Activated CD4-positive, alpha-beta T cell treated with anti-CD3 and anti-CD28 coated beads, Interleukin-2, amount 10 ng/mL, durations not matched to agents 24 days and 14 days (primary cell): ENCODE measurements at regions not wholly inside any gene's neighbourhood (a gene's known extent, or its start where the extent isn't known, plus 50 kb on each side); places are given as distances from the start of the nearest gene placed in this dataset.
"Not testable (repeated sequence)": the region's sequence is repeated elsewhere in the genome, so short reads cannot be mapped to it uniquely, and the experiment has no call there.

Experiments
- DNase-seq: peaks from one replicate; pipeline ENCODE4 v3.0.0; 2022
- H3K27ac Mint-ChIP-seq: one replicate; pipeline ENCODE4 v1.8.0; 2022; ENCODE audit warnings: mild to moderate bottlenecking, mixed read lengths
- H3K27me3 Mint-ChIP-seq: one replicate; pipeline ENCODE4 v1.8.0; 2022; ENCODE audit warnings: mixed read lengths
- H3K36me3 Mint-ChIP-seq: one replicate; pipeline ENCODE4 v1.8.0; 2022; ENCODE audit warnings: low read depth, mild to moderate bottlenecking, mixed read lengths
- H3K4me1 Mint-ChIP-seq: one replicate; pipeline ENCODE4 v1.8.0; 2021; ENCODE audit warnings: mixed read lengths
- H3K4me3 Mint-ChIP-seq: one replicate; pipeline ENCODE4 v1.8.0; 2022; ENCODE audit warnings: mild to moderate bottlenecking, moderate library complexity, mixed read lengths
- H3K9me3 Mint-ChIP-seq: one replicate; pipeline ENCODE4 v1.8.0; 2021; ENCODE audit warnings: mixed read lengths
- intact Hi-C: fragments of 100-400 bp; cut with micrococcal nuclease; formaldehyde crosslinking; loops from one replicate; pipeline ENCODE4 v1.15.1; 2023

DNA sequence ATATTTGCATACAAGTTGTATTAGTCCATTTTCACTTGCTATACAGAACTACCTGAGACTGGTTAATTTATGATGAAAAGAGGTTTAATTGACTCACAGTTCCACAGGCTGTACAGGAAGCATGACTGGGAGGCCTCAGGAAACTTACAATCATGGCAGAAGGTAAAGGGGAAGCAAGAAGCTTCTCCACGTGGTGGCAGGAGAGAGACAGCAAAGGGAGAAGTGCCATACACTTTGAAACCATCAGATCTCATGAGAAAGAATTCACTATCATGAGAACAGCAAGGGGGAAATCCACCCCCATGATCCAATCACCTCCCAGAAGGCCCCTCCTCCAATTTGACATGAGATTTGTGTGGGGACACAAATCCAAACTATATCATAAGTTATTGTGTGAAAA, 506.7 kb upstream of the DPH6 start:
- H3K27me3 Mint-ChIP-seq, H3K36me3 Mint-ChIP-seq, H3K4me1 Mint-ChIP-seq, intact Hi-C loops, DNase-seq, H3K4me3 Mint-ChIP-seq, H3K27ac Mint-ChIP-seq: not testable (repeated sequence)
- peaks cover 11% of the 10 kb centered on the region for H3K9me3 Mint-ChIP-seq

GRCh38 chr15:36053746-36054145, 507.8 kb upstream of the DPH6 start:
- no peaks in the 10 kb centered on the region for H3K36me3 Mint-ChIP-seq
- no peaks in the 10 kb centered on the region for H3K27me3 Mint-ChIP-seq
- H3K27ac Mint-ChIP-seq: no peak overlapping the region
- peaks cover 11% of the 10 kb centered on the region for H3K9me3 Mint-ChIP-seq
- no peak for DNase-seq
- no peaks in the 10 kb centered on the region for H3K4me1 Mint-ChIP-seq
- no peak overlapping the region for H3K4me3 Mint-ChIP-seq
- intact Hi-C loops: no loop called here

DNA sequence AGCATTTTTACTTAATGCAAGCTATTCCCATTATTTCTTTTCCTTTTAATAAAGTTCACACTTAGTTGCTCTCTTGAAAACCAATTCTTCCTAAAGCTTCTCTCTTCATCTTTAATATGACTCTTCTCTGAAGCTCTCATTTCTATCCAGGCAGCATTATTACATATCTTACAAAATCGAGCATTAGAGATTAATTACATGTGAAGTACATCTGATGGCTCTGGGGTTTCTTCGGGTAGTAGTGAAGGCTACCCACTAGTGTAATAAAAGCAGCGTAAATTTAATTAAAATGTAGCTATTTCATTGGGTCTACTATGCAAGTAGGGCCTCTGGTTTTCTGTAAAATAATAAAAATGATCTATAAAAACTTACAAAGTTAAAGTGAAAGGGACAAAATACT, 513.6 kb upstream of the DPH6 start:
- H3K4me3 Mint-ChIP-seq: no peak overlapping the region
- no peaks in the 10 kb centered on the region for H3K36me3 Mint-ChIP-seq
- no peaks in the 10 kb centered on the region for H3K4me1 Mint-ChIP-seq
- DNase-seq: no peak
- H3K27ac Mint-ChIP-seq: no peak overlapping the region
- intact Hi-C loops: no loop called here
- H3K27me3 Mint-ChIP-seq: no peaks in the 10 kb centered on the region
- H3K9me3 Mint-ChIP-seq: no peaks in the 10 kb centered on the region

DNA sequence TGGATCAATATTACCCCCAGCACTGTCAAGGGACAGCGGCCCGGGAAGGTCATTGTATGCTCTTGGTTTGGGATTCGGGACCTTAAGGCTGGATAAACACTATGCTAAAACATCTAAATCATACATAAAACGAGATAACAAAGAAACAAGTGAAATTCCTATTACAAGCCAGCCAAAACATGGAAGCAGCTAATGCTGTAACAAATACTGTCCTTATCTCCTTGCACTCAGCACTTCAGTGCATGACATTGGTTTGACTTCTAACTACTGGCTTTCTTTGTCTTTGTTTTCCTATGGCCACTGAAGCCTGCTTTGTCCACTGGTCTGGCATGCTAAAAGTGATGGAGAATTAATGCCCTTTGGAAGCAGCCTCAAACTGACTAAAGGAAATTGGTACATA, 516.4 kb upstream of the DPH6 start:
- H3K4me3 Mint-ChIP-seq: no peak overlapping the region
- intact Hi-C loops: no loop called here

GRCh38 chr15:36066757-36067156, 512.7 kb upstream of the CDIN1 start:
- intact Hi-C loops: no loop called here
- Mint-ChIP-seq H3K27me3 (no peaks in the 10 kb centered on the region), H3K27ac (no peak overlapping the region), H3K9me3 (no peaks in the 10 kb centered on the region), H3K4me3 (no peak overlapping the region), H3K36me3 (no peaks in the 10 kb centered on the region), H3K4me1 (no peaks in the 10 kb centered on the region)
- DNase-seq: no peak

More for the DNA sequence above, 516.4 kb upstream of the DPH6 start:
- no peaks in the 10 kb centered on the region for H3K9me3 Mint-ChIP-seq
- H3K27me3 Mint-ChIP-seq: no peaks in the 10 kb centered on the region
- DNase-seq: no peak
- H3K27ac Mint-ChIP-seq: no peak overlapping the region
- no peaks in the 10 kb centered on the region for H3K4me1 Mint-ChIP-seq
- H3K36me3 Mint-ChIP-seq: no peaks in the 10 kb centered on the region

GRCh38 chr15:36067483-36068274, 511.7 kb upstream of the CDIN1 start:
- no peak for DNase-seq
- H3K36me3 Mint-ChIP-seq: no peaks in the 10 kb centered on the region
- intact Hi-C loops: no loop called here
- H3K27me3 Mint-ChIP-seq: no peaks in the 10 kb centered on the region
- H3K4me3 Mint-ChIP-seq: no peak overlapping the region
- H3K9me3 Mint-ChIP-seq: no peaks in the 10 kb centered on the region
- H3K4me1 Mint-ChIP-seq: no peaks in the 10 kb centered on the region
- H3K27ac Mint-ChIP-seq: no peak overlapping the region

GRCh38 chr15:36075333-36075732, 504.1 kb upstream of the CDIN1 start:
- intact Hi-C loops: no loop called here
- Mint-ChIP-seq H3K27me3 (no peaks in the 10 kb centered on the region), H3K27ac (no peak overlapping the region), H3K9me3 (peaks cover 7% of the 10 kb centered on the region), H3K4me3 (no peak overlapping the region), H3K4me1 (no peaks in the 10 kb centered on the region), H3K36me3 (no peaks in the 10 kb centered on the region)
- no peak for DNase-seq

DNA sequence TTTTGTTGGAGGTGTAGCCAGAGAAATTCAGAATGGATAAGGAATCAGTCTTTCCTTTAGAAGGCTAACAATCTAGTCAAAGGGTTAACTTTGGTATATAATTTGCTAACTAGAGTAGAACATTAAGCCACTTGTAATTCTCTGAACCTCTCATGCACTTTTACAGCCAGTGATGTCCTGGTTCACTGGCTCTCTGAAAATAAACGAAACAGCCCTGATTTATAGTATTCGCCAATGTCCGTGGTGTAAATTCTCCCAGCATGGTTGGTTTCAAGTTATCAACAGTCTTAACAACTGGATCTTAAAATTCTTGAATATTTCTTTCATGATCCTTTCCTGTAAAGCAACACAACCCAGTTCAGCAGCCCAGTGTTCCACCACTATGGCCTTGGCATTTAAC, 500.4 kb upstream of the CDIN1 start:
- Mint-ChIP-seq H3K9me3 (peaks cover 15% of the 10 kb centered on the region), H3K36me3 (no peaks in the 10 kb centered on the region), H3K4me3 (no peak overlapping the region), H3K27ac (no peak overlapping the region), H3K27me3 (no peaks in the 10 kb centered on the region), H3K4me1 (no peaks in the 10 kb centered on the region)
- DNase-seq: no peak
- intact Hi-C loops: no loop called here

DNA sequence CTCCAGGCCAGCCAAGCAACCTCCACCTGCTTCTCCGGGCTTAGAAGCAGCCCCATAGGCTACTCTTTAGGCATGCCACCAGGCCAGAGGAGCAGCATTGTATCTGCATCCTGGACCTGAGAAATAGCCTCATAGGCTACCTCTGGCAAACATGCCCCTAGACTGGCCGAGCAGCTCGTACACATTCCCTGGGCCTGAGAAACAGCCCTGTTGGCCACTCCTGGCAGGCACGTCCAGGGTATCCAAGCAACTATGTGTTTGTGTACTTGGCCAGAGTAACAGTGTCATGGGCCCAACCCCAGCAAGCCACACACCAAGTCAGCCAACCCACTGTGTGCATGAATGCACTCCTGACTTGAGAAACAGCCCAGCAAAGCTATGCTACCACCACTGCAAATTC, 498.7 kb upstream of the CDIN1 start:
- Mint-ChIP-seq H3K27ac (no peak overlapping the region), H3K4me1 (no peaks in the 10 kb centered on the region), H3K9me3 (peaks cover 15% of the 10 kb centered on the region), H3K4me3 (no peak overlapping the region), H3K27me3 (no peaks in the 10 kb centered on the region), H3K36me3 (no peaks in the 10 kb centered on the region)
- DNase-seq: no peak
- intact Hi-C loops: no loop called here

DNA sequence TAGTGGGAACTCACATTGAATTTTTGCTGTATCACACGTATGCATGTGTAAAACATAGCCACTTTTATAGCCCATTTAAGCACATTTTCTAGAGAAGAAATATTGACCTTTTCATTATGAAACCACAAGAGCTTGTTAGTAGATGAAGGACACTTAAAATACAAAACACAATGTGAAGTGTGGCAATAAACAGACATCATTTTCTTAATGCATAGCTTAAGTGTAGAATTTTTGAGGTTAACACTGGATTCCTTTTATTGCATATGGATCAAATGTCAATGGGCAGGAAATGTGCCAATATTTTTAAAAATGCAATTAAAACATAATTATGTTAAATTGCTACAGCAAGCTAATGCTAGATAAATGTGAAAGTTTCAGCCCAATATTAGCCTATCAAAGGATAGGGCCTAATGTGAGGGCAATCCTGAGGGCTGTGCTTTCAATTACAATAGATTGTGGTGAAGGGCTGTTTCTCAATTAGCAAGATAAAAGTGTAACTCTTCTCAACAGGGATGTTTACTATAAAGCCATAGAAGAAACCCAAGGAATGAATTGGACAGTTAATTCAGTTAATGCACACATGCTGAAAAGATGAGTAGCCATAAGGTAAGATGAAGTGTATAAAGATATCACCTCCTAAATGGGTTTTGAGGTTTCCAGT, 489.0 kb upstream of the CDIN1 start:
- intact Hi-C loops: no loop called here
- Mint-ChIP-seq H3K36me3 (no peaks in the 10 kb centered on the region), H3K9me3 (peaks cover 6% of the 10 kb centered on the region), H3K4me3 (no peak overlapping the region), H3K4me1 (no peaks in the 10 kb centered on the region), H3K27ac (no peak overlapping the region), H3K27me3 (no peaks in the 10 kb centered on the region)
- no peak for DNase-seq

DNA sequence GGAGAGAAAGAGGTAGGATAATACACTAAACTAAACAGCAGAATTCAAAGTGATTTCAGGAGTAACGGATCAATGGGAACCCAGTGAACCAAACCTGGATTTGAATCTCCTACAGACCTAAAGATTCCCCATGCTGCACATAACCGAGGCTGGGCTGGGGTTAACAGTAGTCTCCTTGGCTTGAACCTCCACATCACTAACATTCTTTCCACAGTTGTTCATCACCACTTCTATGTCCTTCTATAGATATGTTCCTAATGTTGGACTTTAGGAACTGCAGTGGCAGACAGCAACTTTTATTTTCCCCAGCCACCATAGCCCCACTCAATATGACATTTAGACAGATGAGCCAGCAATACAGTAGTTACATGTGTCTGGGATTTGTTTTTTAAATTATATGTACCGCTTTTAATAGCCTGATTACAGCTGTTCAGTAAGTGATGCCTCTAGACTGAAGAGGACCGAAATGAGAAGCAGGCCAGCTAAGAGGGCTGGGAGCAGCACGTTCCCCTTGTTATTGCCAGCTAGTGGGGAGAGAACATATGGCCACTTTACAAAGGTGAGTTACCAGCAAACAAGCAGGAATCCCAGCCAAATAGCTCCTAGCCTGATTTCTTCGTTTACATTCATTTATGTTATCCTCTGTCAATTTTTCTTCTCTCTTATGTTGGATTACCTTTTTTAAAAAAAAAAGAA, 472.6 kb upstream of the CDIN1 start:
- Mint-ChIP-seq H3K4me3 (no peak overlapping the region), H3K4me1 (no peaks in the 10 kb centered on the region), H3K36me3 (no peaks in the 10 kb centered on the region), H3K9me3 (no peaks in the 10 kb centered on the region), H3K27ac (no peak overlapping the region), H3K27me3 (no peaks in the 10 kb centered on the region)
- DNase-seq: no peak
- intact Hi-C loops: no loop called here

DNA sequence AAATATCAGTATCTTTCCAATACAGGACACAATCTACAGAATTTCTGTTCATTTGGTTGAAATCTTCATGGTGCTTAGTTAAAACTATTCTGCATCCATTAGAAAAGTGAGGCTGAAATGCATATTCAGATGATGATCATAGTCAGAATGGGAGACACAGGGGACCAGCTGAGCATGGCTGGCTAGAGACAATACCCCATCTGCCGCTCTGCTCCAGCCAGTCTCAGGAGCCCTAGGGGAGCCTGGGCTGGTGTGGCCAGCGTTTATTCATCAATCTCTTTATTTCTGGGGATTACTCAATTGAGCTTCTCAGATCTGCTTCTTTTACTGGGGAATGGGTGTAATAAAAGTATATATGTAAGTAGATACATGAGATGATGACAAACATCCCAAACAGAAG, 470.9 kb upstream of the CDIN1 start:
- intact Hi-C loops: no loop called here
- no peaks in the 10 kb centered on the region for H3K27me3 Mint-ChIP-seq
- no peak for DNase-seq
- no peaks in the 10 kb centered on the region for H3K4me1 Mint-ChIP-seq
- H3K4me3 Mint-ChIP-seq: no peak overlapping the region
- H3K36me3 Mint-ChIP-seq: no peaks in the 10 kb centered on the region
- no peaks in the 10 kb centered on the region for H3K9me3 Mint-ChIP-seq
- no peak overlapping the region for H3K27ac Mint-ChIP-seq

DNA sequence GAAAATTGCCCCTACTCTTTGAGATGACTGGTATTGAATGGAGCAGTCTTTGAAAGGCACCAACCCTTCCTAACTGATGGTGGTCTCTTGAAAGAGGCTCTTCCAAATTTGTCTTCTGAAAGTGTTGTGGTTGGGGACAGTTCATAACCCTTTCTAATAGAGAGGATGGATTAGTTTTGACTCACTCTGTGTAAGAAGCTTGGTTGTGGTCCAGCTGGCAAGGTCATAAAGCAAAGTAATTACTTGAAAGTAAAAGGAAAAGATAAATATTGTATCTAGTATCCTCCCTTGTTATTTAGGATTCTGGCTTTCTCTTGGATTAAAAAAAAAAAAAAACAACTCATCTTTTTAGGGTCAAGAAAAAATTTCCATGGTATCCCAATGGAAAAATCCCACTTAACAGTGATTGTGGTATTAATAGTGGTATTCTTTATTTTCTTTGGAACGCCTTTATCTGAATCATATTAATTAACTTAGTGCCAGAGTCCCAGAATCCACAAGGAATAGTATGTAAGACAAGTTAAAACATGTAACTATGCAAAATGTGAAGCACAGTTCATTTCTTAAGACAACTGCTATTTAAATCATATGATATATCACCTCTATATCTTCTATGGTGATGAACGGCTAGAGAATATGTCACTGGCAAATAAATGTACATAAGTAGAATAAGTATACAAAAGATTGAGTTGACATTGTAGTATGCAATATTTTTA, 469.3 kb upstream of the CDIN1 start:
- Mint-ChIP-seq H3K4me1 (no peaks in the 10 kb centered on the region), H3K9me3 (no peaks in the 10 kb centered on the region), H3K27ac (no peak overlapping the region), H3K4me3 (no peak overlapping the region), H3K27me3 (no peaks in the 10 kb centered on the region), H3K36me3 (no peaks in the 10 kb centered on the region)
- DNase-seq: no peak
- intact Hi-C loops: no loop called here

DNA sequence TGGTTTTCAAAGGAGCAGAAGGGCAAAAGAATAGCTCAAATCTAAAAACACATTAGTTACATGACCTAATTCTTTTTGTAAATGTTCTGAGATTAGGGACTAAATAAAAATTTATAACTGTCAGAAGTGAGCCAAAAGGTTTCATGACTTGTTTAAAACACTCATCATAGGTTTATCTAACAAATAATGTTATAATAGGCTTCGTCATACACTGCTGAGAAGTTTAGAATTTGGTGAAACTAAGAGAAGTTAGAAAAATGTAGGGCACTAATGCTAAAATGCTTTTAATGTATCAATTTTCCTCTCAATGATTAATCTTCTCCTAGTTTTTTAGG, 468.8 kb upstream of the CDIN1 start:
- intact Hi-C loops: no loop called here
- Mint-ChIP-seq H3K36me3 (no peaks in the 10 kb centered on the region), H3K27ac (no peak overlapping the region), H3K4me1 (no peaks in the 10 kb centered on the region), H3K27me3 (no peaks in the 10 kb centered on the region), H3K9me3 (no peaks in the 10 kb centered on the region), H3K4me3 (no peak overlapping the region)
- DNase-seq: no peak
